Adrenal gland (tissue), 9 donors: ENCODE measurements at regions not wholly inside any gene's neighbourhood (a gene's known extent, or its start where the extent isn't known, plus 50 kb on each side); places are given as distances from the start of the nearest gene placed in this dataset.

Source experiments
- DNase-seq, 7 donors: peaks; one replicate each; pipeline ENCODE4 v3.0.0-alpha.2; 2019 to 2020
- H3K27ac ChIP-seq, 5 donors: fragments of 200-600 bp; sonication (generic) in 4 of 5; 1 replicate in 3 of 5; 2 replicates in 2 of 5; pipeline versions ENCODE4 v1.5.1 to v1.8.0; 2016 to 2020; ENCODE audit warnings: mild to moderate bottlenecking in 1 of 5
- H3K27me3 ChIP-seq: fragments of 200-600 bp; 2 replicates; pipeline ENCODE4 v1.8.0; 2021
- H3K36me3 ChIP-seq, 2 donors: fragments of 200-600 bp; replicated peaks in 1 of 2; 1 replicate in 1 of 2; 2 replicates in 1 of 2; pipeline versions ENCODE4 v1.5.1 to v1.8.0; 2018 to 2022
- H3K4me1 ChIP-seq, 2 donors: fragments of 200-600 bp; replicated peaks in 1 of 2; 1 replicate in 1 of 2; 2 replicates in 1 of 2; pipeline versions ENCODE4 v1.5.1 to v1.8.0; 2018 to 2021
- H3K4me3 ChIP-seq, 4 donors: fragments of 200-600 bp; sonication (generic) in 3 of 4; one replicate each; pipeline ENCODE4 v1.5.1; 2016 to 2018
- H3K9me3 ChIP-seq, 3 donors: fragments of 200-600 bp; sonication (generic) in 1 of 3; replicated peaks in 1 of 3; 1 replicate in 2 of 3; 2 replicates in 1 of 3; pipeline versions ENCODE4 v1.5.1 to v1.8.0; 2016 to 2021
- CTCF ChIP-seq, 6 experiments: fragments of 450-650 bp in 4 of 6; fragments of 200-600 bp in 2 of 6; sonication (generic) in 1 of 6; IDR thresholded peaks; 1 replicate in 5 of 6; 2 replicates in 1 of 6; pipeline versions ENCODE4 v1.5.1 to v1.8.0; 2016 to 2021; ENCODE audit warnings: antibody characterized with exemption in 6 of 6, mild to moderate bottlenecking in 2 of 6, moderate library complexity in 1 of 6
- POLR2A ChIP-seq, 2 donors: fragments of 450-650 bp; IDR thresholded peaks; one replicate each; pipeline ENCODE4 v1.6.1; 2017; ENCODE audit warnings: antibody characterized with exemption in 2 of 2, mild to moderate bottlenecking in 2 of 2, moderate library complexity in 1 of 2
- WGBS, 4 donors: extraction: QIAGEN DNeasy Blood & Tissue Kit in 2 of 4; methylation state at CpG; one replicate each; pipeline versions ENCODE4 v1.1.5 to v1.1.7; 2013 to 2017; 5-methylcytosine and 5-hydroxymethylcytosine counted together
- intact Hi-C, 2 donors: fragments of 100-400 bp; cut with DNase I; formaldehyde crosslinking; loops; one replicate each; pipeline versions ENCODE4 v1.14.1 to v1.15.0; 2022 to 2023
- donor health status: healthy with polysubstance abuse.
- donor health status: Bipolar disorder and iron deficiency.
- donor health status: DM: yes; HTN: yes; CAD: no.
- donor health status: DM: no; HTN: no; CAD: no.
- donor health status: DM: no; HTN: no; CAD: no.

- no peak for DNase-seq
- H3K4me3 ChIP-seq, result no peak overlapping the region
- H3K27me3 ChIP-seq, result no peaks in the 10 kb centered on the region
- H3K4me1 ChIP-seq, result peaks cover 0 to 13% of the 10 kb centered on the region in 2 donors
- intact Hi-C loops, result no loop called here
- TF ChIP-seq CTCF (IDR thresholded peaks at IDR 0.05) (no peak), POLR2A (IDR thresholded peaks at IDR 0.05) (no peak)
- H3K9me3 ChIP-seq, result no peaks in the 10 kb centered on the region
- 90 to 96% (median 95%) methylated on average over 6 to 8 of the region's 8 CpGs for WGBS, 4 donors
- H3K27ac ChIP-seq, result no peak overlapping the region
- no peaks in the 10 kb centered on the region for H3K36me3 ChIP-seq
Observed at GRCh38 chr2:128371248-128371630, 52.6 kb upstream of the HS6ST1 start.

- TF ChIP-seq POLR2A (IDR thresholded peaks at IDR 0.05) (no peak), CTCF (IDR thresholded peaks at IDR 0.05) (no peak)
- no peak for DNase-seq
- Histone ChIP-seq H3K4me3 (no peak overlapping the region), H3K27ac (no peak overlapping the region), H3K9me3 (no peaks in the 10 kb centered on the region), H3K27me3 (no peaks in the 10 kb centered on the region), H3K4me1 (peaks cover 0 to 13% of the 10 kb centered on the region in 2 donors), H3K36me3 (no peaks in the 10 kb centered on the region)
- intact Hi-C loops, result no loop called here
- WGBS, 4 donors, result 90 to 95% (median 91%) methylated on average over 6 to 11 of the region's 11 CpGs
Observed at GRCh38 chr2:128371648-128372345, 53.1 kb upstream of the HS6ST1 start.

- no peak for DNase-seq
- Histone ChIP-seq H3K4me1 (peaks cover 0 to 13% of the 10 kb centered on the region in 2 donors), H3K27me3 (no peaks in the 10 kb centered on the region), H3K9me3 (no peaks in the 10 kb centered on the region), H3K36me3 (no peaks in the 10 kb centered on the region), H3K4me3 (no peak overlapping the region), H3K27ac (no peak overlapping the region)
- intact Hi-C loops, result no loop called here
- WGBS, 4 donors, result 88 to 97% (median 92%) methylated on average over 16 to 24 of the region's 24 CpGs
- TF ChIP-seq POLR2A (IDR thresholded peaks at IDR 0.05) (no peak), CTCF (IDR thresholded peaks at IDR 0.05) (no peak)
Observed at GRCh38 chr2:128372621-128373341, 54.1 kb upstream of the HS6ST1 start.

- no peaks in the 10 kb centered on the region for H3K9me3 ChIP-seq
- no peak for TF ChIP-seq POLR2A (IDR thresholded peaks at IDR 0.05)
- no peak for TF ChIP-seq CTCF (IDR thresholded peaks at IDR 0.05)
- intact Hi-C loops, result no loop called here
- no peak overlapping the region for H3K4me3 ChIP-seq
- no peaks in the 10 kb centered on the region for H3K36me3 ChIP-seq
- no peak for DNase-seq
- 92 to 97% (median 95%) methylated on average over 10 of the region's 10 CpGs for WGBS, 4 donors
- H3K27ac ChIP-seq, result no peak overlapping the region
- no peaks in the 10 kb centered on the region for H3K27me3 ChIP-seq
- peaks cover 0 to 13% of the 10 kb centered on the region in 2 donors for H3K4me1 ChIP-seq
Observed at GRCh38 chr2:128373451-128374000, 54.9 kb upstream of the HS6ST1 start.
